ENCODE measurements at regions not wholly inside any gene's neighbourhood (a gene's known extent, or its start where the extent isn't known, plus 50 kb on each side); places are given as distances from the start of the nearest gene placed in this dataset.

- TF ChIP-seq CTCF (IDR thresholded peaks at IDR 0.05) (no peak), POLR2A (IDR thresholded peaks at IDR 0.05) (no peak)
- no peaks in the 10 kb centered on the region for H3K4me1 ChIP-seq
- no peak overlapping the region for H3K27ac ChIP-seq
- H3K9me3 ChIP-seq = no peaks in the 10 kb centered on the region
- H3K27me3 ChIP-seq = peaks cover 0 to 3% (median 0%) of the 10 kb centered on the region in 9 donors
- H3K4me3 ChIP-seq = no peak overlapping the region
- ATAC-seq (no peak), DNase-seq (no peak)
- WGBS, 4 donors = 76 to 86% (median 80%) methylated on average over 4 of the region's 4 CpGs
- intact Hi-C loops (cut with DNase I) = no loop called here
- H3K36me3 ChIP-seq = no peaks in the 10 kb centered on the region
Observed at GRCh38 chr15:91496754-91497691, 356.5 kb upstream of the SLCO3A1 start.

- peaks cover 0 to 3% (median 0%) of the 10 kb centered on the region in 9 donors for H3K27me3 ChIP-seq
- 78 to 82% (median 80%) methylated on average over 4 of the region's 4 CpGs for WGBS, 4 donors
- H3K4me1 ChIP-seq = no peaks in the 10 kb centered on the region
- H3K4me3 ChIP-seq = no peak overlapping the region
- intact Hi-C loops (cut with DNase I) = no loop called here
- TF ChIP-seq CTCF (IDR thresholded peaks at IDR 0.05) (no peak), POLR2A (IDR thresholded peaks at IDR 0.05) (no peak)
- H3K27ac ChIP-seq = no peak overlapping the region
- DNase-seq (no peak), ATAC-seq (no peak)
- H3K36me3 ChIP-seq = no peaks in the 10 kb centered on the region
- H3K9me3 ChIP-seq = no peaks in the 10 kb centered on the region
Observed at GRCh38 chr15:91498046-91498748, 355.3 kb upstream of the SLCO3A1 start.

- Histone ChIP-seq H3K9me3 (no peaks in the 10 kb centered on the region), H3K4me1 (no peaks in the 10 kb centered on the region), H3K27me3 (peaks cover 0 to 3% (median 0%) of the 10 kb centered on the region in 9 donors), H3K36me3 (no peaks in the 10 kb centered on the region), H3K4me3 (no peak overlapping the region), H3K27ac (no peak overlapping the region)
- DNase-seq (no peak), ATAC-seq (no peak)
- no peak for TF ChIP-seq CTCF (IDR thresholded peaks at IDR 0.05)
- TF ChIP-seq POLR2A (IDR thresholded peaks at IDR 0.05) = no peak
- intact Hi-C loops (cut with DNase I) = no loop called here
- WGBS, 4 donors = 76 to 88% (median 86%) methylated on average over 1 of the region's 1 CpG
Observed at GRCh38 chr15:91498749-91499062, 354.8 kb upstream of the SLCO3A1 start.

GRCh38 chr15:91499774-91500383, 353.6 kb upstream of the SLCO3A1 start:
- H3K4me1 ChIP-seq = no peaks in the 10 kb centered on the region
- intact Hi-C loops (cut with DNase I) = no loop called here
- no peaks in the 10 kb centered on the region for H3K36me3 ChIP-seq
- peaks cover 0 to 3% (median 0%) of the 10 kb centered on the region in 9 donors for H3K27me3 ChIP-seq
- DNase-seq (no peak), ATAC-seq (no peak)
- no peak overlapping the region for H3K4me3 ChIP-seq
- no peaks in the 10 kb centered on the region for H3K9me3 ChIP-seq
- TF ChIP-seq CTCF (IDR thresholded peaks at IDR 0.05) = no peak
- no peak for TF ChIP-seq POLR2A (IDR thresholded peaks at IDR 0.05)
- no peak overlapping the region for H3K27ac ChIP-seq
- 73 to 83% (median 78%) methylated on average over 5 of the region's 5 CpGs for WGBS, 4 donors

Measured in heart left ventricle (tissue), 16 donors.